ENCODE measurements at regions not wholly inside any gene's neighbourhood (a gene's known extent, or its start where the extent isn't known, plus 50 kb on each side); places are given as distances from the start of the nearest gene placed in this dataset.

GRCh38 chr2:128716299-128716721 is 397.6 kb upstream of the HS6ST1 start:
- TF ChIP-seq, protein P1, sequence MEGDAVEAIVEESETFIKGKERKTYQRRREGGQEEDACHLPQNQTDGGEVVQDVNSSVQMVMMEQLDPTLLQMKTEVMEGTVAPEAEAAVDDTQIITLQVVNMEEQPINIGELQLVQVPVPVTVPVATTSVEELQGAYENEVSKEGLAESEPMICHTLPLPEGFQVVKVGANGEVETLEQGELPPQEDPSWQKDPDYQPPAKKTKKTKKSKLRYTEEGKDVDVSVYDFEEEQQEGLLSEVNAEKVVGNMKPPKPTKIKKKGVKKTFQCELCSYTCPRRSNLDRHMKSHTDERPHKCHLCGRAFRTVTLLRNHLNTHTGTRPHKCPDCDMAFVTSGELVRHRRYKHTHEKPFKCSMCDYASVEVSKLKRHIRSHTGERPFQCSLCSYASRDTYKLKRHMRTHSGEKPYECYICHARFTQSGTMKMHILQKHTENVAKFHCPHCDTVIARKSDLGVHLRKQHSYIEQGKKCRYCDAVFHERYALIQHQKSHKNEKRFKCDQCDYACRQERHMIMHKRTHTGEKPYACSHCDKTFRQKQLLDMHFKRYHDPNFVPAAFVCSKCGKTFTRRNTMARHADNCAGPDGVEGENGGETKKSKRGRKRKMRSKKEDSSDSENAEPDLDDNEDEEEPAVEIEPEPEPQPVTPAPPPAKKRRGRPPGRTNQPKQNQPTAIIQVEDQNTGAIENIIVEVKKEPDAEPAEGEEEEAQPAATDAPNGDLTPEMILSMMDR (IDR thresholded peaks at IDR 0.05): no peak
- TF ChIP-seq POLR2A (IDR thresholded peaks at IDR 0.05): no peak

Measured in Peyer's patch (tissue), 4 donors.